PC-3 (cell line): ENCODE measurements at regions not wholly inside any gene's neighbourhood (a gene's known extent, or its start where the extent isn't known, plus 50 kb on each side); places are given as distances from the start of the nearest gene placed in this dataset.
"Not testable (repeated sequence)": the region's sequence is repeated elsewhere in the genome, so short reads cannot be mapped to it uniquely, and the experiment has no call there.

ENCODE experiments used
- ATAC-seq: fragments of 200-7000 bp; cut with Tn5 transposase; 2 replicates; pipeline ENCODE4 v1.9.1; 2020; ENCODE audit warnings: mild to moderate bottlenecking, moderate library complexity
- BruUV-seq: library from RNA; stranded (reverse); fragments of 400-500 nt; replicated peaks from 2 replicates; lab custom pipeline; 2021; lab: Mats Ljungman, UMichigan
- CTCF ChIA-PET: fragments of 300-600 bp; sonication (Branson Sonifier 250); formaldehyde crosslinking; loops from one replicate; lab custom pipeline; 2022; ENCODE audit warnings: antibody characterized with exemption; lab: Charles Lee
- POLR2A ChIA-PET: fragments of 300-600 bp; sonication (Branson Sonifier 250); formaldehyde crosslinking; loops from one replicate; lab custom pipeline; 2022; ENCODE audit warnings: antibody characterized with exemption; ENCODE audit not compliant: unreplicated experiment; lab: Charles Lee
- DNase-seq: peaks from one replicate; pipeline ENCODE4 v3.0.0-alpha.2; 2015
- H2AFZ ChIP-seq: fragments of 300-600 bp; sonication (generic); 2 replicates; pipeline ENCODE4 v1.6.0; 2016; ENCODE audit warnings: antibody characterized with exemption, low read length
- H3F3A ChIP-seq: fragments of 300-600 bp; sonication (generic); one replicate; pipeline ENCODE4 v1.6.0; 2017; ENCODE audit warnings: antibody characterized with exemption, low read length, control low read depth, mild to moderate bottlenecking; ENCODE audit not compliant: unreplicated experiment
- H3K27ac ChIP-seq: fragments of 300-600 bp; sonication (generic); 2 replicates; pipeline ENCODE4 v1.5.1; 2016; ENCODE audit warnings: mild to moderate bottlenecking, low read length
- H3K27me3 ChIP-seq: fragments of 300-600 bp; sonication (generic); 2 replicates; pipeline ENCODE4 v1.6.1; 2016; ENCODE audit warnings: low read length, mixed read lengths
- H3K36me3 ChIP-seq: fragments of 300-600 bp; sonication (generic); 2 replicates; pipeline ENCODE4 v1.6.1; 2016; ENCODE audit warnings: low read depth, mixed run types, low read length, mixed read lengths
- H3K4me1 ChIP-seq: fragments of 300-600 bp; sonication (generic); 2 replicates; pipeline ENCODE4 v1.5.1; 2016; ENCODE audit warnings: low read length; ENCODE audit not compliant: insufficient read depth
- H3K4me2 ChIP-seq: fragments of 300-600 bp; sonication (generic); 2 replicates; pipeline ENCODE4 v1.6.0; 2016; ENCODE audit warnings: low read length
- H3K4me3 ChIP-seq: fragments of 300-600 bp; sonication (generic); 2 replicates; pipeline ENCODE4 v1.5.1; 2016; ENCODE audit warnings: mild to moderate bottlenecking, low read length, mixed read lengths
- H3K79me2 ChIP-seq: fragments of 300-600 bp; sonication (generic); 2 replicates; pipeline ENCODE4 v1.6.1; 2017; ENCODE audit warnings: low read length, mixed read lengths
- H3K9ac ChIP-seq: fragments of 300-600 bp; sonication (generic); 2 replicates; pipeline ENCODE4 v1.6.0; 2016; ENCODE audit warnings: mild to moderate bottlenecking, low read length
- H3K9me2 ChIP-seq: fragments of 300-600 bp; sonication (generic); replicated peaks from 2 replicates; pipeline ENCODE4 v1.6.1; 2016; ENCODE audit warnings: mixed run types, low read length, mixed read lengths
- H3K9me3 ChIP-seq: fragments of 300-600 bp; sonication (generic); 2 replicates; pipeline ENCODE4 v1.6.1; 2016; ENCODE audit warnings: low read length, mixed read lengths
- H4K20me1 ChIP-seq: fragments of 300-600 bp; sonication (generic); 2 replicates; pipeline ENCODE4 v1.6.1; 2016; ENCODE audit warnings: low read length, mixed read lengths
- CTCF ChIP-seq: fragments of 300-600 bp; sonication (generic); conservative IDR thresholded peaks from 2 replicates; pipeline ENCODE4 v1.5.1; 2017; ENCODE audit warnings: antibody characterized with exemption, low read depth, mild to moderate bottlenecking, low read length
- EZH2 ChIP-seq: fragments of 300-600 bp; sonication (generic); IDR thresholded peaks from one replicate; pipeline ENCODE4 v1.6.1; 2017; ENCODE audit warnings: antibody characterized with exemption, mild to moderate bottlenecking, low read length; ENCODE audit not compliant: unreplicated experiment
- EZH2phosphoT487 ChIP-seq: fragments of 300-600 bp; sonication (generic); IDR thresholded peaks from 2 replicates; pipeline ENCODE4 v1.6.1; 2018; ENCODE audit warnings: mild to moderate bottlenecking, antibody characterized with exemption, low read length, borderline replicate concordance
- intact Hi-C: fragments of 100-400 bp; cut with micrococcal nuclease; formaldehyde crosslinking; loops from 2 replicates; pipeline ENCODE4 v1.9.0; 2023

- H2AFZ ChIP-seq = no peak overlapping the region
- TF ChIP-seq EZH2 (no peak), CTCF (no peak), EZH2phosphoT487 (no peak)
- no peak for DNase-seq
These were observed 186.6 kb downstream of the TMEM47 start for GRCh38 chrX:34470507-34470906.

GRCh38 chrX:34467437-34467836 is 189.6 kb downstream of the TMEM47 start:
- H3K9ac ChIP-seq = no peak overlapping the region
- ATAC-seq (no peak), DNase-seq (no peak)
- no peaks in the 10 kb centered on the region for H3K9me3 ChIP-seq
- H3K4me3 ChIP-seq = no peak overlapping the region
- no peaks in the 10 kb centered on the region for H3K27me3 ChIP-seq
- no peak overlapping the region for H2AFZ ChIP-seq
- no peaks in the 10 kb centered on the region for H3K9me2 ChIP-seq
- H3K4me2 ChIP-seq = no peak overlapping the region
- POLR2A ChIA-PET = no interaction called here
- CTCF ChIA-PET = no interaction called here
- H4K20me1 ChIP-seq = no peaks in the 10 kb centered on the region
- H3K79me2 ChIP-seq = no peaks in the 10 kb centered on the region
- TF ChIP-seq CTCF (no peak), EZH2 (no peak), EZH2phosphoT487 (no peak)
- no TSS peak for BruUV-seq
- H3F3A ChIP-seq = no peaks in the 10 kb centered on the region
- H3K36me3 ChIP-seq = no peaks in the 10 kb centered on the region
- H3K4me1 ChIP-seq = no peaks in the 10 kb centered on the region
- intact Hi-C loops = no loop called here
- H3K27ac ChIP-seq = no peak overlapping the region

More at GRCh38 chrX:34470507-34470906, 186.6 kb downstream of the TMEM47 start:
- CTCF ChIA-PET = no interaction called here
- Histone ChIP-seq H3K4me1 (no peaks in the 10 kb centered on the region), H3K9me2 (no peaks in the 10 kb centered on the region), H3K9ac (no peak overlapping the region), H3K4me3 (no peak overlapping the region), H3F3A (no peaks in the 10 kb centered on the region), H3K9me3 (no peaks in the 10 kb centered on the region), H3K36me3 (no peaks in the 10 kb centered on the region), H4K20me1 (no peaks in the 10 kb centered on the region), H3K27me3 (no peaks in the 10 kb centered on the region), H3K27ac (no peak overlapping the region), H3K79me2 (no peaks in the 10 kb centered on the region), H3K4me2 (no peak overlapping the region)
- intact Hi-C loops = no loop called here
- POLR2A ChIA-PET = no interaction called here
- ATAC-seq = no peak
- BruUV-seq = no TSS peak

- H3K27ac ChIP-seq, POLR2A ChIA-PET, H3K4me2 ChIP-seq, H4K20me1 ChIP-seq, intact Hi-C loops, BruUV-seq, H3K27me3 ChIP-seq, CTCF ChIA-PET, H3K9me3 ChIP-seq, H3K79me2 ChIP-seq, H3K9ac ChIP-seq, H3K4me1 ChIP-seq, H3K4me3 ChIP-seq, H3K9me2 ChIP-seq, H2AFZ ChIP-seq, H3F3A ChIP-seq, DNase-seq, ATAC-seq, H3K36me3 ChIP-seq: not testable (repeated sequence)
These were observed 193.9 kb downstream of the TMEM47 start for GRCh38 chrX:34463220-34463619.

GRCh38 chrX:34457850-34458249 is 199.2 kb downstream of the TMEM47 start:
- intact Hi-C loops, H2AFZ ChIP-seq, H3F3A ChIP-seq, H3K9me2 ChIP-seq, POLR2A ChIA-PET, H3K4me1 ChIP-seq, BruUV-seq, H4K20me1 ChIP-seq, H3K4me3 ChIP-seq, ATAC-seq, CTCF ChIA-PET, H3K27ac ChIP-seq, H3K36me3 ChIP-seq, H3K79me2 ChIP-seq, H3K9ac ChIP-seq, DNase-seq, H3K27me3 ChIP-seq, H3K4me2 ChIP-seq, H3K9me3 ChIP-seq: not testable (repeated sequence)
